Psoas muscle (tissue), 7 donors: ENCODE measurements at regions not wholly inside any gene's neighbourhood (a gene's known extent, or its start where the extent isn't known, plus 50 kb on each side); places are given as distances from the start of the nearest gene placed in this dataset.
"Not testable (repeated sequence)": the region's sequence is repeated elsewhere in the genome, so short reads cannot be mapped to it uniquely, and the experiment has no call there.

Source experiments
- ATAC-seq, 4 donors: fragments of 200-7000 bp; cut with Tn5 transposase; one replicate each; pipeline ENCODE4 v1.9.1; 2020; ENCODE audit warnings: moderate library complexity in 3 of 4, mild to moderate bottlenecking in 2 of 4
- DNase-seq, 2 donors: peaks; one replicate each; pipeline ENCODE4 v3.0.0-alpha.2; 2020
- H3K27ac ChIP-seq: fragments of 200-600 bp; one replicate; pipeline ENCODE4 v1.8.0; 2022
- H3K27me3 ChIP-seq, 3 donors: fragments of 200-600 bp in 1 of 3; one replicate each; pipeline versions ENCODE4 v1.6.1 to v1.8.0; 2013 to 2022; ENCODE audit warnings: low read length in 2 of 3, mild to moderate bottlenecking in 2 of 3, moderate library complexity in 1 of 3; ENCODE audit not compliant: insufficient read depth in 3 of 3
- H3K36me3 ChIP-seq, 2 donors: fragments of 200-600 bp in 1 of 2; one replicate each; pipeline versions ENCODE4 v1.6.1 to v1.8.0; 2013 to 2022; ENCODE audit warnings: low read depth in 1 of 2, mild to moderate bottlenecking in 1 of 2, moderate library complexity in 1 of 2; ENCODE audit not compliant: insufficient read depth in 1 of 2
- H3K4me1 ChIP-seq: fragments of 200-600 bp; one replicate; pipeline ENCODE4 v1.8.0; 2022
- H3K4me3 ChIP-seq: fragments of 200-600 bp; one replicate; pipeline ENCODE4 v1.8.0; 2022; ENCODE audit warnings: mild to moderate bottlenecking
- H3K9me3 ChIP-seq: fragments of 200-600 bp; one replicate; pipeline ENCODE4 v1.8.0; 2022
- CTCF ChIP-seq: fragments of 200-600 bp; IDR thresholded peaks from one replicate; pipeline ENCODE4 v1.8.0; 2022; ENCODE audit warnings: antibody characterized with exemption
- WGBS, 3 donors: extraction: QIAGEN DNeasy Blood & Tissue Kit; methylation state at CpG; one replicate each; pipeline versions ENCODE4 v1.1.6 to v1.1.7; 2013; 5-methylcytosine and 5-hydroxymethylcytosine counted together
- intact Hi-C, 2 donors: fragments of 100-400 bp; cut with DNase I; formaldehyde crosslinking; loops; one replicate each; pipeline versions ENCODE4 v1.11.0 to v1.14.2; 2022
- donor health status: healthy with polysubstance abuse.
- donor health status: DM: no; HTN: no; CAD: no; lungs with moderate emphysema.
- donor health status: Bipolar disorder and iron deficiency.
- donor health status: healthy.
- donor health status: DM: yes; HTN: yes; CAD: no.
- donor health status: DM: no; HTN: no; CAD: no.
- donor health status: DM: yes; HTN: yes; CAD: no.

- Histone ChIP-seq H3K27ac (no peak overlapping the region), H3K27me3 (no peaks in the 10 kb centered on the region), H3K36me3 (no peaks in the 10 kb centered on the region), H3K9me3 (no peaks in the 10 kb centered on the region), H3K4me3 (no peak overlapping the region), H3K4me1 (no peaks in the 10 kb centered on the region)
- intact Hi-C loops, result no loop called here
- ATAC-seq, result peak in 3 of 4 donors; percentile 49 to 91 (median 57)
- WGBS, 3 donors, result 17 to 28% (median 22%) methylated on average over 3 of the region's 3 CpGs
- no peak for DNase-seq
- TF ChIP-seq CTCF, result no peak
Measured at GRCh38 chr9:30522486-30522885, 1862.0 kb upstream of the ACO1 start.

GRCh38 chr9:30524311-30524710 is 1860.1 kb upstream of the ACO1 start:
- H3K4me3 ChIP-seq, result no peak overlapping the region
- intact Hi-C loops, result no loop called here
- no peaks in the 10 kb centered on the region for H3K9me3 ChIP-seq
- H3K36me3 ChIP-seq, result no peaks in the 10 kb centered on the region
- 59 to 71% (median 59%) methylated on average over 1 of the region's 1 CpG for WGBS, 3 donors
- no peak overlapping the region for H3K27ac ChIP-seq
- DNase-seq (no peak), ATAC-seq (no peak)
- no peaks in the 10 kb centered on the region for H3K4me1 ChIP-seq
- no peak for TF ChIP-seq CTCF
- H3K27me3 ChIP-seq, result no peaks in the 10 kb centered on the region

GRCh38 chr9:30534455-30534854 is 1850.0 kb upstream of the ACO1 start:
- H3K27me3 ChIP-seq, result no peaks in the 10 kb centered on the region
- TF ChIP-seq CTCF, result no peak
- DNase-seq (no peak), ATAC-seq (no peak)
- H3K4me1 ChIP-seq, result no peaks in the 10 kb centered on the region
- intact Hi-C loops, result no loop called here
- H3K36me3 ChIP-seq, result no peaks in the 10 kb centered on the region
- no peak overlapping the region for H3K4me3 ChIP-seq
- no peak overlapping the region for H3K27ac ChIP-seq
- no peaks in the 10 kb centered on the region for H3K9me3 ChIP-seq
- WGBS, 3 donors, result 89 to 97% (median 96%) methylated on average over 3 of the region's 3 CpGs

- 70 to 77% (median 74%) methylated on average over 2 of the region's 2 CpGs for WGBS, 3 donors
- Histone ChIP-seq H3K4me1 (no peaks in the 10 kb centered on the region), H3K27ac (no peak overlapping the region), H3K4me3 (no peak overlapping the region), H3K27me3 (no peaks in the 10 kb centered on the region), H3K9me3 (no peaks in the 10 kb centered on the region), H3K36me3 (no peaks in the 10 kb centered on the region)
- no peak for DNase-seq
- TF ChIP-seq CTCF, result no peak
- ATAC-seq, result no peak
- intact Hi-C loops, result no loop called here
Measured at GRCh38 chr9:30534896-30535295, 1849.5 kb upstream of the ACO1 start.

GRCh38 chr9:30536494-30536893 is 1847.9 kb upstream of the ACO1 start:
- Histone ChIP-seq H3K27ac (no peak overlapping the region), H3K36me3 (no peaks in the 10 kb centered on the region), H3K27me3 (no peaks in the 10 kb centered on the region), H3K4me3 (no peak overlapping the region), H3K9me3 (no peaks in the 10 kb centered on the region), H3K4me1 (no peaks in the 10 kb centered on the region)
- no peak for ATAC-seq
- intact Hi-C loops, result no loop called here
- no peak for TF ChIP-seq CTCF
- WGBS, 3 donors, result 54 to 64% (median 55%) methylated on average over 3 of the region's 3 CpGs
- no peak for DNase-seq

GRCh38 chr9:30539696-30540095 is 1844.7 kb upstream of the ACO1 start:
- H3K27ac ChIP-seq, H3K36me3 ChIP-seq, H3K4me1 ChIP-seq, H3K27me3 ChIP-seq, H3K9me3 ChIP-seq, H3K4me3 ChIP-seq, intact Hi-C loops, DNase-seq, ATAC-seq: not testable (repeated sequence)
- 83 to 96% (median 91%) methylated on average over 6 to 13 of the region's 15 CpGs for WGBS, 3 donors
